Sigmoid colon (tissue), 6 donors: ENCODE measurements at regions not wholly inside any gene's neighbourhood (a gene's known extent, or its start where the extent isn't known, plus 50 kb on each side); places are given as distances from the start of the nearest gene placed in this dataset.

Source experiments
- DNase-seq: peaks from one replicate; pipeline ENCODE4 v3.0.0-alpha.2; 2019
- H3K27ac ChIP-seq, 4 donors: fragments of 200-600 bp; sonication (generic); one replicate each; pipeline ENCODE4 v1.5.1; 2016 to 2019; ENCODE audit warnings: mild to moderate bottlenecking in 1 of 4
- H3K27me3 ChIP-seq, 3 donors: fragments of 200-600 bp; sonication (generic); one replicate each; pipeline ENCODE4 v1.5.1; 2019; ENCODE audit warnings: mild to moderate bottlenecking in 1 of 3
- H3K36me3 ChIP-seq, 4 donors: fragments of 200-600 bp; sonication (generic); one replicate each; pipeline ENCODE4 v1.5.1; 2016 to 2019
- H3K4me1 ChIP-seq, 4 donors: fragments of 200-600 bp; sonication (generic); one replicate each; pipeline ENCODE4 v1.5.1; 2017 to 2019
- H3K4me3 ChIP-seq, 4 donors: fragments of 200-600 bp; sonication (generic); one replicate each; pipeline ENCODE4 v1.5.1; 2017 to 2019; ENCODE audit warnings: mild to moderate bottlenecking in 2 of 4, moderate library complexity in 1 of 4
- H3K9me3 ChIP-seq, 4 donors: fragments of 200-600 bp in 3 of 4; sonication (generic) in 3 of 4; one replicate each; pipeline versions ENCODE4 v1.5.1 to v1.6.1; 2013 to 2019
- CTCF ChIP-seq, 4 experiments: fragments of 450-650 bp in 3 of 4; fragments of 200-600 bp in 1 of 4; IDR thresholded peaks; one replicate each; pipeline ENCODE4 v1.5.1; 2016 to 2019; ENCODE audit warnings: antibody characterized with exemption in 4 of 4, mild to moderate bottlenecking in 3 of 4, moderate library complexity in 2 of 4
- EP300 ChIP-seq, 4 donors: sonication (generic); formaldehyde crosslinking; IDR thresholded peaks; one replicate each; pipeline ENCODE4 v1.6.1; 2017; ENCODE audit warnings: antibody characterized with exemption in 4 of 4
- POLR2A ChIP-seq, 2 donors: fragments of 450-650 bp; IDR thresholded peaks; one replicate each; pipeline ENCODE4 v1.6.1; 2016; ENCODE audit warnings: antibody characterized with exemption in 2 of 2, mild to moderate bottlenecking in 2 of 2, moderate library complexity in 2 of 2
- POLR2AphosphoS5 ChIP-seq, 4 donors: sonication (generic); formaldehyde crosslinking; IDR thresholded peaks; one replicate each; pipeline ENCODE4 v1.6.1; 2017; ENCODE audit warnings: antibody characterized with exemption in 4 of 4
- WGBS, 2 donors: extraction: QIAGEN DNeasy Blood & Tissue Kit; methylation state at CpG; one replicate each; pipeline ENCODE4 v1.1.7; 2013; 5-methylcytosine and 5-hydroxymethylcytosine counted together
- intact Hi-C: fragments of 100-400 bp; cut with DNase I; formaldehyde crosslinking; loops from one replicate; pipeline ENCODE4 v1.15.1; 2023
- donor health status: healthy with polysubstance abuse.
- donor health status: healthy.

- TF ChIP-seq EP300 (IDR thresholded peaks at IDR 0.05) (no peak), CTCF (IDR thresholded peaks at IDR 0.05) (no peak), POLR2AphosphoS5 (IDR thresholded peaks at IDR 0.05) (no peak), POLR2A (IDR thresholded peaks at IDR 0.05) (no peak)
- no peak overlapping the region for H3K27ac ChIP-seq
- H3K4me3 ChIP-seq, result no peak overlapping the region
- no peaks in the 10 kb centered on the region for H3K27me3 ChIP-seq
- intact Hi-C loops, result no loop called here
- WGBS, 2 donors, result 86 to 88% methylated on average over 1 of the region's 1 CpG
- no peaks in the 10 kb centered on the region for H3K4me1 ChIP-seq
- no peaks in the 10 kb centered on the region for H3K9me3 ChIP-seq
- H3K36me3 ChIP-seq, result no peaks in the 10 kb centered on the region
- no peak for DNase-seq
Observed at GRCh38 chr6:145313041-145313855, 422.1 kb downstream of the EPM2A start.

- Histone ChIP-seq H3K27me3 (no peaks in the 10 kb centered on the region), H3K4me1 (no peaks in the 10 kb centered on the region), H3K36me3 (no peaks in the 10 kb centered on the region), H3K9me3 (no peaks in the 10 kb centered on the region), H3K27ac (no peak overlapping the region), H3K4me3 (no peak overlapping the region)
- no peak for TF ChIP-seq EP300 (IDR thresholded peaks at IDR 0.05)
- TF ChIP-seq POLR2AphosphoS5 (IDR thresholded peaks at IDR 0.05), result no peak
- TF ChIP-seq CTCF (IDR thresholded peaks at IDR 0.05), result no peak
- TF ChIP-seq POLR2A (IDR thresholded peaks at IDR 0.05), result no peak
- intact Hi-C loops, result no loop called here
- DNase-seq, result no peak
- 67 to 77% methylated on average over 3 of the region's 3 CpGs for WGBS, 2 donors
Observed at GRCh38 chr6:145315982-145316600, 419.2 kb downstream of the EPM2A start.

DNA sequence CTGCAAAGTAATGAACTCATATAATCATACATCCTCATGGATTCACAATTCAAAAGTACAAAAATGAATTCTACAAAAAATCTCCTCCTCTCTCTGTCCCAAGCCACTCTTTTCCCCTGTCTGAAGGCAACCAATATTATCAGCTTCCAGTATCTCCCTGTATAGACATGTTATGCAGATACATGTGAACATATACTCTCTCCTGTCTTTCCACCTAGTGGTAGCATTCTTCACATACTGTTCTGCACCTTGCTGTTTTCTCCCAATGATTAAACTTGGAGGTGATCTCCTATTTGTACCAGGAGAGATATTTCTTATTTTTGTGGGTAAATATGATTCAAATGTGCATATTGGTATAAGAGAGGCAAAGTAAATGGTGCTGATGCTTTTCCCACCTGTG, 416.4 kb downstream of the EPM2A start:
- H3K27me3 ChIP-seq, result no peaks in the 10 kb centered on the region
- no peak overlapping the region for H3K4me3 ChIP-seq
- H3K4me1 ChIP-seq, result peaks cover 0 to 5% (median 1%) of the 10 kb centered on the region in 4 donors
- H3K27ac ChIP-seq, result no peak overlapping the region
- no peaks in the 10 kb centered on the region for H3K36me3 ChIP-seq
- no peak for TF ChIP-seq POLR2A (IDR thresholded peaks at IDR 0.05)
- no peak for TF ChIP-seq CTCF (IDR thresholded peaks at IDR 0.05)
- TF ChIP-seq EP300 (IDR thresholded peaks at IDR 0.05), result no peak
- TF ChIP-seq POLR2AphosphoS5 (IDR thresholded peaks at IDR 0.05), result no peak
- intact Hi-C loops, result no loop called here
- no peaks in the 10 kb centered on the region for H3K9me3 ChIP-seq
- no peak for DNase-seq

GRCh38 chr6:145319605-145320004, 415.7 kb downstream of the EPM2A start:
- Histone ChIP-seq H3K4me3 (no peak overlapping the region), H3K27ac (no peak overlapping the region), H3K9me3 (no peaks in the 10 kb centered on the region), H3K27me3 (no peaks in the 10 kb centered on the region), H3K36me3 (no peaks in the 10 kb centered on the region), H3K4me1 (peaks cover 0 to 6% (median 3%) of the 10 kb centered on the region in 4 donors)
- intact Hi-C loops, result no loop called here
- WGBS, 2 donors, result 93% methylated on average over 2 of the region's 2 CpGs
- DNase-seq, result no peak
- TF ChIP-seq EP300 (IDR thresholded peaks at IDR 0.05), result no peak
- TF ChIP-seq POLR2A (IDR thresholded peaks at IDR 0.05), result no peak
- no peak for TF ChIP-seq CTCF (IDR thresholded peaks at IDR 0.05)
- no peak for TF ChIP-seq POLR2AphosphoS5 (IDR thresholded peaks at IDR 0.05)
